CD4-positive, alpha-beta T cell (primary cell): ENCODE measurements at regions not wholly inside any gene's neighbourhood (a gene's known extent, or its start where the extent isn't known, plus 50 kb on each side); places are given as distances from the start of the nearest gene placed in this dataset.

ENCODE experiments used
- ATAC-seq: fragments of 200-7000 bp; cut with Tn5 transposase; one replicate; pipeline ENCODE4 v1.10.0; 2022; ENCODE audit warnings: mild to moderate bottlenecking; ENCODE audit not compliant: poor library complexity
- CTCF ChIA-PET: fragments of 350-600 bp; sonication (Branson Sonifier 250); formaldehyde crosslinking; loops from one replicate; lab custom pipeline; 2021; ENCODE audit warnings: antibody characterized with exemption, inconsistent platforms; lab: Charles Lee
- POLR2A ChIA-PET: fragments of 350-600 bp; sonication (Branson Sonifier 250); formaldehyde crosslinking; loops from one replicate; lab custom pipeline; 2021; ENCODE audit warnings: antibody characterized with exemption, inconsistent platforms; lab: Charles Lee
- DNase-seq, 14 experiments: peaks; one replicate each; pipeline ENCODE4 v3.0.0-alpha.2; 2013 to 2020; ENCODE audit warnings: mixed read lengths in 2 of 14
- H3K27ac ChIP-seq, 2 donors: one replicate each; pipeline versions ENCODE4 v1.5.1 to v1.7.0; 2013; ENCODE audit warnings: low read length in 2 of 2, low read depth in 1 of 2, mild to moderate bottlenecking in 1 of 2
- H3K27me3 ChIP-seq, 2 experiments: 1 replicate in 1 of 2; 2 replicates in 1 of 2; pipeline versions ENCODE4 v1.6.1 to v1.7.0; 2013; ENCODE audit warnings: low read length in 2 of 2, control low read depth in 1 of 2, mild to moderate bottlenecking in 1 of 2, moderate library complexity in 1 of 2; ENCODE audit not compliant: insufficient read depth in 2 of 2, control insufficient read depth in 1 of 2
- H3K36me3 ChIP-seq: one replicate; pipeline ENCODE4 v1.6.1; 2013; ENCODE audit warnings: low read length, control low read depth; ENCODE audit not compliant: insufficient read depth
- H3K4me1 ChIP-seq: one replicate; pipeline ENCODE4 v1.6.1; 2013; ENCODE audit warnings: low read length, control low read depth; ENCODE audit not compliant: insufficient read depth
- H3K4me3 ChIP-seq: one replicate; pipeline ENCODE4 v1.5.1; 2013; ENCODE audit warnings: mild to moderate bottlenecking, low read length, moderate library complexity
- H3K9me3 ChIP-seq, 2 experiments: 1 replicate in 1 of 2; 2 replicates in 1 of 2; pipeline versions ENCODE4 v1.6.1 to v1.7.0; 2013; ENCODE audit warnings: low read length in 2 of 2, mild to moderate bottlenecking in 2 of 2, control low read depth in 1 of 2, moderate library complexity in 1 of 2; ENCODE audit not compliant: control insufficient read depth in 1 of 2, insufficient read depth in 1 of 2
- H3K27ac Mint-ChIP-seq: one replicate; pipeline ENCODE4 v1.8.0; 2020; ENCODE audit warnings: mixed read lengths
- H3K27me3 Mint-ChIP-seq: one replicate; pipeline ENCODE4 v1.8.0; 2021; ENCODE audit warnings: mixed read lengths
- H3K36me3 Mint-ChIP-seq: one replicate; pipeline ENCODE4 v1.8.0; 2021; ENCODE audit warnings: low read depth, mixed read lengths
- H3K4me1 Mint-ChIP-seq: one replicate; pipeline ENCODE4 v1.8.0; 2021; ENCODE audit warnings: low read depth, mixed read lengths
- H3K4me3 Mint-ChIP-seq: one replicate; pipeline ENCODE4 v1.8.0; 2020; ENCODE audit warnings: mild to moderate bottlenecking, mixed read lengths
- H3K9me3 Mint-ChIP-seq: one replicate; pipeline ENCODE4 v1.8.0; 2020; ENCODE audit warnings: mixed read lengths
- CTCF ChIP-seq: fragments of 200-600 bp; IDR thresholded peaks from one replicate; pipeline ENCODE4 v1.8.0; 2022; ENCODE audit warnings: antibody characterized with exemption, mild to moderate bottlenecking
- intact Hi-C, 2 experiments: fragments of 100-400 bp; cut with DNase I in 1 of 2; cut with micrococcal nuclease in 1 of 2; formaldehyde crosslinking; loops; one replicate each; pipeline versions ENCODE4 v1.15.1 to v1.9.0; 2023 to 2025; cut with DNase I, micrococcal nuclease

GRCh38 chrY:7416406-7416805 is 504.9 kb upstream of the AMELY start:
- DNase-seq (no peak), ATAC-seq (no peak)
- Histone ChIP-seq H3K9me3 (no peaks in the 10 kb centered on the region), H3K4me3 (no peak overlapping the region), H3K27ac (no peak overlapping the region), H3K27me3 (no peaks in the 10 kb centered on the region), H3K4me1 (no peaks in the 10 kb centered on the region), H3K36me3 (no peaks in the 10 kb centered on the region)
- TF ChIP-seq CTCF = no peak
- intact Hi-C loops = no loop called here
- Mint-ChIP-seq H3K4me3 (no peak overlapping the region), H3K9me3 (no peaks in the 10 kb centered on the region), H3K27ac (no peak overlapping the region), H3K27me3 (no peaks in the 10 kb centered on the region), H3K36me3 (no peaks in the 10 kb centered on the region), H3K4me1 (no peaks in the 10 kb centered on the region)
- ChIA-PET POLR2A (no interaction called here), CTCF (no interaction called here)

- Mint-ChIP-seq H3K4me3 (no peak overlapping the region), H3K9me3 (no peaks in the 10 kb centered on the region), H3K36me3 (no peaks in the 10 kb centered on the region), H3K27ac (no peak overlapping the region), H3K27me3 (no peaks in the 10 kb centered on the region), H3K4me1 (no peaks in the 10 kb centered on the region)
- Histone ChIP-seq H3K36me3 (no peaks in the 10 kb centered on the region), H3K9me3 (no peaks in the 10 kb centered on the region), H3K27me3 (no peaks in the 10 kb centered on the region), H3K4me1 (no peaks in the 10 kb centered on the region), H3K4me3 (no peak overlapping the region), H3K27ac (no peak overlapping the region)
- TF ChIP-seq CTCF = no peak
- DNase-seq = no peak
- intact Hi-C loops = no loop called here
- ChIA-PET CTCF (no interaction called here), POLR2A (no interaction called here)
- no peak for ATAC-seq
Observed at GRCh38 chrY:7415157-7415633, 503.6 kb upstream of the AMELY start.

- Mint-ChIP-seq H3K27me3 (no peaks in the 10 kb centered on the region), H3K4me1 (no peaks in the 10 kb centered on the region), H3K9me3 (no peaks in the 10 kb centered on the region), H3K27ac (no peak overlapping the region), H3K4me3 (no peak overlapping the region), H3K36me3 (peaks cover 57% of the 10 kb centered on the region)
- POLR2A ChIA-PET = no interaction called here
- no peak for ATAC-seq
- intact Hi-C loops = no loop called here
- no peaks in the 10 kb centered on the region for H3K27me3 ChIP-seq
- DNase-seq = no peak
- H3K27ac ChIP-seq = no peak overlapping the region
- no peak overlapping the region for H3K4me3 ChIP-seq
- H3K9me3 ChIP-seq = peaks cover 4 to 5% of the 10 kb centered on the region in 2 experiments
- H3K36me3 ChIP-seq = peaks cover 2% of the 10 kb centered on the region
- no peaks in the 10 kb centered on the region for H3K4me1 ChIP-seq
- CTCF ChIA-PET = no interaction called here
- TF ChIP-seq CTCF = no peak
Observed at GRCh38 chrY:7390056-7390455, 478.5 kb upstream of the AMELY start.
